IMR-90 (cell line): ENCODE measurements at regions not wholly inside any gene's neighbourhood (a gene's known extent, or its start where the extent isn't known, plus 50 kb on each side); places are given as distances from the start of the nearest gene placed in this dataset.

Experiments
- ATAC-seq: fragments of 200-7000 bp; cut with Tn5 transposase; 2 replicates; pipeline ENCODE4 v1.9.1; 2020; ENCODE audit warnings: low read depth, mild to moderate bottlenecking, moderate library complexity
- BruUV-seq: library from RNA; stranded (reverse); fragments of 400-500 nt; replicated peaks from 2 replicates; lab custom pipeline; 2021; lab: Mats Ljungman, UMichigan
- CTCF ChIA-PET: fragments of 300-600 bp; formaldehyde crosslinking; extraction: SDS; loops from one replicate; lab custom pipeline; 2021; ENCODE audit warnings: antibody characterized with exemption; lab: Yijun Ruan, JAX
- POLR2A ChIA-PET: fragments of 300-600 bp; sonication (Branson Sonifier 250); formaldehyde crosslinking; loops from one replicate; lab custom pipeline; 2022; ENCODE audit warnings: antibody characterized with exemption; ENCODE audit not compliant: unreplicated experiment; lab: Charles Lee
- DNase-seq: peaks from one replicate; pipeline ENCODE4 v3.0.0; 2013
- H2AFZ ChIP-seq: replicated peaks from 2 replicates; pipeline ENCODE3; 2013; ENCODE audit warnings: low read length, mild to moderate bottlenecking; ENCODE audit not compliant: poor library complexity
- H2AK5ac ChIP-seq: 2 replicates; pipeline ENCODE4 v1.6.1; 2013; ENCODE audit warnings: low read depth, low read length, inconsistent platforms
- H2AK9ac ChIP-seq: replicated peaks from 2 replicates; pipeline ENCODE3; 2013; ENCODE audit warnings: mild to moderate bottlenecking, low read depth, low read length, moderate library complexity; ENCODE audit not compliant: poor library complexity
- H2BK120ac ChIP-seq: 2 replicates; pipeline ENCODE4 v1.6.1; 2013; ENCODE audit warnings: low read depth, low read length, inconsistent platforms
- H2BK15ac ChIP-seq: 3 replicates; pipeline ENCODE4 v1.6.1; 2013; ENCODE audit warnings: low read depth, low read length, inconsistent platforms
- H2BK20ac ChIP-seq: 2 replicates; pipeline ENCODE4 v1.6.1; 2013; ENCODE audit warnings: low read depth, mild to moderate bottlenecking, inconsistent platforms, low read length, moderate library complexity
- H2BK5ac ChIP-seq: 2 replicates; pipeline ENCODE4 v1.6.1; 2013; ENCODE audit warnings: mild to moderate bottlenecking, low read depth, low read length, inconsistent platforms; ENCODE audit not compliant: poor library complexity, severe bottlenecking
- H3K14ac ChIP-seq: replicated peaks from 2 replicates; pipeline ENCODE4 v1.6.1; 2013; ENCODE audit warnings: low read depth, low read length, inconsistent platforms
- H3K18ac ChIP-seq: 2 replicates; pipeline ENCODE4 v1.6.1; 2013; ENCODE audit warnings: low read depth, low read length, control low read depth
- H3K23ac ChIP-seq: 2 replicates; pipeline ENCODE4 v1.6.1; 2013; ENCODE audit warnings: low read depth, low read length, inconsistent platforms
- H3K27ac ChIP-seq: 2 replicates; pipeline ENCODE4 v1.5.1; 2013; ENCODE audit warnings: mild to moderate bottlenecking, control low read depth, low read length; ENCODE audit not compliant: insufficient read depth
- H3K27me3 ChIP-seq: 2 replicates; pipeline ENCODE4 v1.6.1; 2013; ENCODE audit warnings: low read length; ENCODE audit not compliant: control insufficient read depth, insufficient read depth
- H3K36me3 ChIP-seq: 2 replicates; pipeline ENCODE4 v1.6.1; 2013; ENCODE audit warnings: low read length, mixed read lengths; ENCODE audit not compliant: control insufficient read depth, insufficient read depth
- H3K4ac ChIP-seq: 2 replicates; pipeline ENCODE4 v1.6.1; 2013; ENCODE audit warnings: low read depth, low read length, inconsistent platforms
- H3K4me1 ChIP-seq: 2 replicates; pipeline ENCODE4 v1.6.1; 2013; ENCODE audit warnings: low read length, mixed read lengths; ENCODE audit not compliant: control insufficient read depth, insufficient read depth
- H3K4me2 ChIP-seq: 2 replicates; pipeline ENCODE4 v1.6.1; 2013; ENCODE audit warnings: low read depth, mild to moderate bottlenecking, control low read depth, low read length, moderate library complexity
- H3K4me3 ChIP-seq: 2 replicates; pipeline ENCODE4 v1.5.1; 2013; ENCODE audit warnings: low read depth, mild to moderate bottlenecking, control low read depth, low read length, moderate library complexity; ENCODE audit not compliant: insufficient read depth
- H3K56ac ChIP-seq: 2 replicates; pipeline ENCODE4 v1.6.1; 2013; ENCODE audit warnings: low read length, inconsistent platforms; ENCODE audit not compliant: insufficient read depth; ENCODE audit errors: extremely low read depth
- H3K79me1 ChIP-seq, 2 experiments: 2 replicates each; pipeline ENCODE4 v1.6.1; 2013; ENCODE audit warnings: low read length in 2 of 2, inconsistent platforms in 1 of 2, low read depth in 1 of 2
- H3K9ac ChIP-seq: 2 replicates; pipeline ENCODE4 v1.6.1; 2013; ENCODE audit warnings: low read depth, low read length, control low read depth
- H3K9me1 ChIP-seq: 2 replicates; pipeline ENCODE4 v1.6.1; 2013; ENCODE audit warnings: low read length, inconsistent platforms; ENCODE audit not compliant: insufficient read depth
- H3K9me3 ChIP-seq: 2 replicates; pipeline ENCODE4 v1.6.1; 2013; ENCODE audit warnings: low read length; ENCODE audit not compliant: control insufficient read depth, insufficient read depth
- H4K20me1 ChIP-seq: 2 replicates; pipeline ENCODE4 v1.6.1; 2013; ENCODE audit warnings: low read length, inconsistent platforms; ENCODE audit not compliant: insufficient read depth
- H4K5ac ChIP-seq: 2 replicates; pipeline ENCODE4 v1.6.1; 2013; ENCODE audit warnings: mild to moderate bottlenecking, low read depth, low read length, control low read depth
- H4K8ac ChIP-seq, 2 experiments: 2 replicates each; pipeline ENCODE4 v1.6.1; 2013; ENCODE audit warnings: low read depth in 2 of 2, low read length in 2 of 2, control low read depth in 1 of 2, inconsistent platforms in 1 of 2
- H4K91ac ChIP-seq: 2 replicates; pipeline ENCODE4 v1.6.1; 2013; ENCODE audit warnings: low read depth, low read length, inconsistent platforms; ENCODE audit not compliant: insufficient read depth
- BHLHE40 ChIP-seq: fragments of 150-350 bp; IDR thresholded peaks from 2 replicates; pipeline ENCODE4 v1.6.1; 2016; ENCODE audit warnings: mild to moderate bottlenecking, low read depth, low read length
- CEBPB ChIP-seq: IDR thresholded peaks from 2 replicates; pipeline ENCODE4 v1.6.1; 2012; ENCODE audit warnings: low read depth, low read length, improper control_type of control experiment
- CHD1 ChIP-seq: IDR thresholded peaks from 2 replicates; pipeline ENCODE4 v1.6.1; 2012; ENCODE audit warnings: low read depth, low read length, improper control_type of control experiment
- CTCF ChIP-seq: conservative IDR thresholded peaks from 2 replicates; pipeline ENCODE4 v1.5.1; 2012; ENCODE audit warnings: mild to moderate bottlenecking, low read depth, low read length, improper control_type of control experiment
- ELK1 ChIP-seq: fragments of 150-350 bp; IDR thresholded peaks from 2 replicates; pipeline ENCODE4 v1.6.1; 2016; ENCODE audit warnings: low read depth, mild to moderate bottlenecking, low read length, moderate library complexity, borderline replicate concordance
- FOS ChIP-seq: fragments of 150-350 bp; IDR thresholded peaks from 2 replicates; pipeline ENCODE4 v1.6.1; 2016; ENCODE audit warnings: low read depth, low read length
- MAFK ChIP-seq: IDR thresholded peaks from 2 replicates; pipeline ENCODE4 v1.6.1; 2012; ENCODE audit warnings: low read depth, low read length, improper control_type of control experiment
- MAZ ChIP-seq: IDR thresholded peaks from 2 replicates; pipeline ENCODE4 v1.6.1; 2012; ENCODE audit warnings: low read depth, mild to moderate bottlenecking, low read length, improper control_type of control experiment, moderate library complexity, borderline replicate concordance
- MXI1 ChIP-seq: IDR thresholded peaks from 2 replicates; pipeline ENCODE4 v1.6.1; 2012; ENCODE audit warnings: low read depth, mild to moderate bottlenecking, low read length, moderate library complexity, borderline replicate concordance
- NFE2L2 ChIP-seq: fragments of 150-350 bp; IDR thresholded peaks from 2 replicates; pipeline ENCODE4 v1.6.1; 2016; ENCODE audit warnings: low read depth, mild to moderate bottlenecking, low read length
- POLR2A ChIP-seq: IDR thresholded peaks from 2 replicates; pipeline ENCODE4 v1.6.1; 2012; ENCODE audit warnings: mild to moderate bottlenecking, low read depth, low read length
- RAD21 ChIP-seq: IDR thresholded peaks from 2 replicates; pipeline ENCODE4 v1.6.1; 2012; ENCODE audit warnings: low read length, improper control_type of control experiment
- RCOR1 ChIP-seq: IDR thresholded peaks from 2 replicates; pipeline ENCODE4 v1.6.1; 2012; ENCODE audit warnings: mild to moderate bottlenecking, low read length, improper control_type of control experiment; ENCODE audit not compliant: insufficient replicate concordance
- RFX5 ChIP-seq: IDR thresholded peaks from 2 replicates; pipeline ENCODE4 v1.8.0; 2012; ENCODE audit warnings: low read depth, mild to moderate bottlenecking, low read length, moderate library complexity
- SMC3 ChIP-seq: fragments of 150-350 bp; IDR thresholded peaks from 2 replicates; pipeline ENCODE4 v1.6.1; 2016; ENCODE audit warnings: low read depth, mild to moderate bottlenecking, antibody characterized with exemption, low read length, moderate library complexity
- USF2 ChIP-seq: fragments of 150-350 bp; IDR thresholded peaks from 2 replicates; pipeline ENCODE4 v1.6.1; 2017; ENCODE audit warnings: mild to moderate bottlenecking, antibody characterized with exemption, low read length, low read depth
- WGBS, 2 experiments: methylation state at CpG; one replicate each; pipeline versions ENCODE4 v1.1.5 to v1.1.7; 2013; ENCODE audit warnings: missing lambda C conversion rate in 2 of 2; ENCODE audit not compliant: insufficient read length in 1 of 2; ENCODE audit errors: extremely low coverage in 2 of 2; 5-methylcytosine and 5-hydroxymethylcytosine counted together
- dilution Hi-C: fragments of 300-500 bp; cut with HindIII; formaldehyde crosslinking; loops from one replicate; pipeline ENCODE4 v1.14.3; 2018; ENCODE audit warnings: low sequenced_read_pairs; ENCODE audit not compliant: unreplicated experiment
- in situ Hi-C: fragments of 300-500 bp; cut with MboI; formaldehyde crosslinking; loops from 3 replicates; pipeline ENCODE4 v1.14.3; 2019; ENCODE audit warnings: low sequenced_read_pairs, inconsistent platforms, mixed read lengths
- intact Hi-C: fragments of 100-400 bp; cut with micrococcal nuclease; formaldehyde crosslinking; loops from 2 replicates; pipeline ENCODE4 v1.10.0; 2022

DNA sequence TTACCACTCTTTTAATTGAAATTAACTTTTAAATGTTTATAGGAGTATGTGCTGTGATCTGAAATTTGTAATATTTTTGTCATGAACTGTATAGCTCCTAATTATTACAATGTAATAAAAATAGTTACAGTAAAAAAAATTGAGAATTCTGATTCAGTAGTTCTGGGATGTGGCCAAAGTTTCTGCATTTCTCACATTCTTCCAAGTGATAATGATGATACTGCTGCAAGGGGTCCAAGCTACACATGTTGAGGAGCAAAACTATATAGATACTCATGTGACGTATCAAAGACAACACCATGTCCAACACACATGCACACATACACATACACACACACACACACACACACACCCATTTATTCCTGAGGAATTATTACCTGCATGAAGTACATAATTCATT lies 71.0 kb upstream of the FAM83B start:
- Histone ChIP-seq H2BK20ac (peak overlapping the region; percentile 24; the same call in 1 of the 2 replicates), H3K9me3 (no peaks in the 10 kb centered on the region), H3K9me1 (no peaks in the 10 kb centered on the region), H3K79me1 (no peaks in the 10 kb centered on the region), H3K4ac (no peak overlapping the region), H3K18ac (no peak overlapping the region), H3K27ac (no peak overlapping the region), H3K4me3 (no peak overlapping the region), H4K5ac (no peak overlapping the region), H3K9ac (no peak overlapping the region), H2AFZ (no peak overlapping the region), H3K56ac (no peak overlapping the region), H3K27me3 (no peaks in the 10 kb centered on the region), H2BK120ac (no peak overlapping the region), H3K4me1 (no peaks in the 10 kb centered on the region), H4K20me1 (no peaks in the 10 kb centered on the region), H2AK5ac (no peak overlapping the region), H4K91ac (no peak overlapping the region), H2AK9ac (no peak overlapping the region), H2BK5ac (no peak overlapping the region), H3K36me3 (no peaks in the 10 kb centered on the region), H3K4me2 (no peak overlapping the region), H3K23ac (no peak overlapping the region), H2BK15ac (no peak overlapping the region), H3K14ac (no peak overlapping the region), H4K8ac (no peak overlapping the region)
- ChIA-PET POLR2A (no interaction called here), CTCF (interaction anchor here (0.9 kb wide), 1 partner anchor 10 kb away, joined by 3 read pairs; no protein-coding TSS in a partner anchor)
- no peak for TF ChIP-seq CEBPB
- no peak for TF ChIP-seq MAZ
- no peak for TF ChIP-seq POLR2A
- no peak for TF ChIP-seq MAFK
- TF ChIP-seq RAD21: no peak
- no peak for TF ChIP-seq NFE2L2
- no peak for TF ChIP-seq RFX5
- TF ChIP-seq FOS: no peak
- TF ChIP-seq MXI1: no peak
- TF ChIP-seq CTCF: no peak
- TF ChIP-seq CHD1: no peak
- TF ChIP-seq ELK1: no peak
- TF ChIP-seq SMC3: no peak
- no peak for TF ChIP-seq USF2
- TF ChIP-seq BHLHE40: no peak
- no peak for TF ChIP-seq RCOR1
- no TSS peak for BruUV-seq
- ATAC-seq (no peak), DNase-seq (peak; percentile 6)
- WGBS, 2 experiments: no CpG with 5 or more reads among the region's 1 CpG
- dilution Hi-C loops: no loop called here
- in situ Hi-C loops: no loop called here
- intact Hi-C loops: no loop called here
